ENCODE measurements at regions not wholly inside any gene's neighbourhood (a gene's known extent, or its start where the extent isn't known, plus 50 kb on each side); places are given as distances from the start of the nearest gene placed in this dataset.

DNA sequence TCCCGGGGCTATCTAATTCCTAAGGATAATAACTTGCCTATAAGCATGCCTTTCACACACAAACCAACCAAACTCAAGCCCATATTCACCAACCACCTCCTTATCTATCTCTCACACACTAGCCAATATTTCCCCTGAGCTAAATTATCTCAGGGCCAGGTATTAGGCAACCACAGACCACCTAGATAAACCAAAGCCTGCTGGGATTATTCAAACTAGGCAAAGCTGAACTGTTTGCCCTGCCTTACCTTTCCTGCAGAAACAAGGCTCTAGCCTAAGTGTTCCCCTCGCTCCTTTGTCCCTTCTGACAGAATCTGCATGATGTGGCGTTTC lies 114.7 kb upstream of the EEA1 start:
- no peak overlapping the region for H3K9ac ChIP-seq (ENCODE audit: low read depth, low read length, poor library complexity, severe bottlenecking)
- H4K20me1 ChIP-seq (ENCODE audit: insufficient read depth, low read length, poor library complexity, severe bottlenecking) = no peaks in the 10 kb centered on the region
- TF ChIP-seq EZH2phosphoT487 (IDR thresholded peaks at IDR 0.05; ENCODE audit: borderline replicate concordance) (no peak), CTCF (conservative IDR thresholded peaks at IDR 0.05; ENCODE audit: low read length) (no peak)
- H2AFZ ChIP-seq (ENCODE audit: low read length) = peak overlapping the region; percentile 38; the same call in 1 of the 2 replicates
- no peak overlapping the region for H3K4me3 ChIP-seq (ENCODE audit: low read length, poor library complexity, severe bottlenecking)
- no peaks in the 10 kb centered on the region for H3F3A ChIP-seq (ENCODE audit: low read depth)
- peaks cover 19% of the 10 kb centered on the region for H3K4me1 ChIP-seq (ENCODE audit: insufficient read depth, low read length, poor library complexity, severe bottlenecking)
- H3K4me2 ChIP-seq (ENCODE audit: low read depth, low read length, poor library complexity, severe bottlenecking) = no peak overlapping the region
- no peaks in the 10 kb centered on the region for H3K9me2 ChIP-seq (replicated peaks; ENCODE audit: low read depth, low read length)
- H3K9me3 ChIP-seq (ENCODE audit: insufficient read depth, low read depth, low read length) = no peaks in the 10 kb centered on the region
- H3K27me3 ChIP-seq (ENCODE audit: insufficient read depth, low read length, poor library complexity, severe bottlenecking) = no peaks in the 10 kb centered on the region
- H3K36me3 ChIP-seq (ENCODE audit: insufficient read depth, low read length) = no peaks in the 10 kb centered on the region
- no peaks in the 10 kb centered on the region for H3K79me2 ChIP-seq (ENCODE audit: insufficient read depth, low read length)

GRCh38 chr12:93047118-93047517 lies 118.0 kb upstream of the EEA1 start:
- Histone ChIP-seq H2AFZ (ENCODE audit: low read length) (no peak overlapping the region), H3K4me3 (ENCODE audit: low read length, poor library complexity, severe bottlenecking) (no peak overlapping the region), H3K4me1 (ENCODE audit: insufficient read depth, low read length, poor library complexity, severe bottlenecking) (peaks cover 29% of the 10 kb centered on the region), H3K9ac (ENCODE audit: low read depth, low read length, poor library complexity, severe bottlenecking) (no peak overlapping the region), H3F3A (ENCODE audit: low read depth) (no peaks in the 10 kb centered on the region), H3K36me3 (ENCODE audit: insufficient read depth, low read length) (no peaks in the 10 kb centered on the region), H3K9me3 (ENCODE audit: insufficient read depth, low read depth, low read length) (no peaks in the 10 kb centered on the region), H4K20me1 (ENCODE audit: insufficient read depth, low read length, poor library complexity, severe bottlenecking) (no peaks in the 10 kb centered on the region), H3K4me2 (ENCODE audit: low read depth, low read length, poor library complexity, severe bottlenecking) (no peak overlapping the region), H3K27me3 (ENCODE audit: insufficient read depth, low read length, poor library complexity, severe bottlenecking) (no peaks in the 10 kb centered on the region), H3K79me2 (ENCODE audit: insufficient read depth, low read length) (no peaks in the 10 kb centered on the region), H3K9me2 (replicated peaks; ENCODE audit: low read depth, low read length) (no peaks in the 10 kb centered on the region)
- no peak for TF ChIP-seq CTCF (conservative IDR thresholded peaks at IDR 0.05; ENCODE audit: low read length)

DNA sequence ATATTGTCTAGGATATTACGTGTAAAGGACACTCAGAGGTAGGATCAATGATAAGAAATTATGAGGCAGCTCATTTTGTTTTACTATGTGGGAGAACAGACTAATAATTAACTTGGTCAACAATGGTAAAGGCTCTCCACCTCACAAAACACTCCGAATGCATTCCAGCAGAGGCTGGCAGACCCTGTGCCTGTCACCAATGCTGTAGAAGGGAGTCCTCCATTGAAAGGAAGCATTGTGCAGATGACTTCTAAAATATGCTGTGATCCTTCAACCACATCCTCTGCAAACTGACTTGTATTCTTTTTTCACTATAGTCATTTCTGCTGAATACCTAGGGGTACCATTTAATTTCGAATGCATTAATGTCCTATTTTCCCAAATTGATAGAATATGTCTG lies 119.6 kb upstream of the EEA1 start:
- Histone ChIP-seq H3K27me3 (ENCODE audit: insufficient read depth, low read length, poor library complexity, severe bottlenecking) (no peaks in the 10 kb centered on the region), H3K9ac (ENCODE audit: low read depth, low read length, poor library complexity, severe bottlenecking) (no peak overlapping the region), H3K9me2 (replicated peaks; ENCODE audit: low read depth, low read length) (no peaks in the 10 kb centered on the region), H3F3A (ENCODE audit: low read depth) (no peaks in the 10 kb centered on the region), H2AFZ (ENCODE audit: low read length) (no peak overlapping the region), H3K9me3 (ENCODE audit: insufficient read depth, low read depth, low read length) (no peaks in the 10 kb centered on the region), H4K20me1 (ENCODE audit: insufficient read depth, low read length, poor library complexity, severe bottlenecking) (no peaks in the 10 kb centered on the region), H3K4me2 (ENCODE audit: low read depth, low read length, poor library complexity, severe bottlenecking) (peak overlapping the region; percentile 1), H3K36me3 (ENCODE audit: insufficient read depth, low read length) (no peaks in the 10 kb centered on the region), H3K79me2 (ENCODE audit: insufficient read depth, low read length) (no peaks in the 10 kb centered on the region), H3K4me3 (ENCODE audit: low read length, poor library complexity, severe bottlenecking) (no peak overlapping the region), H3K4me1 (ENCODE audit: insufficient read depth, low read length, poor library complexity, severe bottlenecking) (peaks cover 20% of the 10 kb centered on the region)
- TF ChIP-seq EZH2phosphoT487 (IDR thresholded peaks at IDR 0.05; ENCODE audit: borderline replicate concordance) (no peak), CTCF (conservative IDR thresholded peaks at IDR 0.05; ENCODE audit: low read length) (no peak)
